ENCODE measurements at regions not wholly inside any gene's neighbourhood (a gene's known extent, or its start where the extent isn't known, plus 50 kb on each side); places are given as distances from the start of the nearest gene placed in this dataset.

GRCh38 chr19:31955061-31955460, 390.3 kb upstream of the ZNF507 start:
- no peak for TF ChIP-seq CTCF (IDR thresholded peaks at IDR 0.05)
- TF ChIP-seq POLR2AphosphoS5 (IDR thresholded peaks at IDR 0.05), result no peak
- TF ChIP-seq POLR2A (IDR thresholded peaks at IDR 0.05; ENCODE audit: low read depth), result no peak

Measured in esophagus muscularis mucosa (tissue), 3 donors.